IMR-90 (cell line): ENCODE measurements at regions not wholly inside any gene's neighbourhood (a gene's known extent, or its start where the extent isn't known, plus 50 kb on each side); places are given as distances from the start of the nearest gene placed in this dataset.

Experiments
- ATAC-seq: fragments of 200-7000 bp; cut with Tn5 transposase; 2 replicates; pipeline ENCODE4 v1.9.1; 2020; ENCODE audit warnings: low read depth, mild to moderate bottlenecking, moderate library complexity
- BruUV-seq: library from RNA; stranded (reverse); fragments of 400-500 nt; replicated peaks from 2 replicates; lab custom pipeline; 2021; lab: Mats Ljungman, UMichigan
- CTCF ChIA-PET: fragments of 300-600 bp; formaldehyde crosslinking; extraction: SDS; loops from one replicate; lab custom pipeline; 2021; ENCODE audit warnings: antibody characterized with exemption; lab: Yijun Ruan, JAX
- POLR2A ChIA-PET: fragments of 300-600 bp; sonication (Branson Sonifier 250); formaldehyde crosslinking; loops from one replicate; lab custom pipeline; 2022; ENCODE audit warnings: antibody characterized with exemption; ENCODE audit not compliant: unreplicated experiment; lab: Charles Lee
- DNase-seq: peaks from one replicate; pipeline ENCODE4 v3.0.0; 2013
- H2AFZ ChIP-seq: replicated peaks from 2 replicates; pipeline ENCODE3; 2013; ENCODE audit warnings: low read length, mild to moderate bottlenecking; ENCODE audit not compliant: poor library complexity
- H2AK5ac ChIP-seq: 2 replicates; pipeline ENCODE4 v1.6.1; 2013; ENCODE audit warnings: low read depth, low read length, inconsistent platforms
- H2AK9ac ChIP-seq: replicated peaks from 2 replicates; pipeline ENCODE3; 2013; ENCODE audit warnings: mild to moderate bottlenecking, low read depth, low read length, moderate library complexity; ENCODE audit not compliant: poor library complexity
- H2BK120ac ChIP-seq: 2 replicates; pipeline ENCODE4 v1.6.1; 2013; ENCODE audit warnings: low read depth, low read length, inconsistent platforms
- H2BK15ac ChIP-seq: 3 replicates; pipeline ENCODE4 v1.6.1; 2013; ENCODE audit warnings: low read depth, low read length, inconsistent platforms
- H2BK20ac ChIP-seq: 2 replicates; pipeline ENCODE4 v1.6.1; 2013; ENCODE audit warnings: low read depth, mild to moderate bottlenecking, inconsistent platforms, low read length, moderate library complexity
- H2BK5ac ChIP-seq: 2 replicates; pipeline ENCODE4 v1.6.1; 2013; ENCODE audit warnings: mild to moderate bottlenecking, low read depth, low read length, inconsistent platforms; ENCODE audit not compliant: poor library complexity, severe bottlenecking
- H3K14ac ChIP-seq: replicated peaks from 2 replicates; pipeline ENCODE4 v1.6.1; 2013; ENCODE audit warnings: low read depth, low read length, inconsistent platforms
- H3K18ac ChIP-seq: 2 replicates; pipeline ENCODE4 v1.6.1; 2013; ENCODE audit warnings: low read depth, low read length, control low read depth
- H3K23ac ChIP-seq: 2 replicates; pipeline ENCODE4 v1.6.1; 2013; ENCODE audit warnings: low read depth, low read length, inconsistent platforms
- H3K27ac ChIP-seq: 2 replicates; pipeline ENCODE4 v1.5.1; 2013; ENCODE audit warnings: mild to moderate bottlenecking, control low read depth, low read length; ENCODE audit not compliant: insufficient read depth
- H3K27me3 ChIP-seq: 2 replicates; pipeline ENCODE4 v1.6.1; 2013; ENCODE audit warnings: low read length; ENCODE audit not compliant: control insufficient read depth, insufficient read depth
- H3K36me3 ChIP-seq: 2 replicates; pipeline ENCODE4 v1.6.1; 2013; ENCODE audit warnings: low read length, mixed read lengths; ENCODE audit not compliant: control insufficient read depth, insufficient read depth
- H3K4ac ChIP-seq: 2 replicates; pipeline ENCODE4 v1.6.1; 2013; ENCODE audit warnings: low read depth, low read length, inconsistent platforms
- H3K4me1 ChIP-seq: 2 replicates; pipeline ENCODE4 v1.6.1; 2013; ENCODE audit warnings: low read length, mixed read lengths; ENCODE audit not compliant: control insufficient read depth, insufficient read depth
- H3K4me2 ChIP-seq: 2 replicates; pipeline ENCODE4 v1.6.1; 2013; ENCODE audit warnings: low read depth, mild to moderate bottlenecking, control low read depth, low read length, moderate library complexity
- H3K4me3 ChIP-seq: 2 replicates; pipeline ENCODE4 v1.5.1; 2013; ENCODE audit warnings: low read depth, mild to moderate bottlenecking, control low read depth, low read length, moderate library complexity; ENCODE audit not compliant: insufficient read depth
- H3K56ac ChIP-seq: 2 replicates; pipeline ENCODE4 v1.6.1; 2013; ENCODE audit warnings: low read length, inconsistent platforms; ENCODE audit not compliant: insufficient read depth; ENCODE audit errors: extremely low read depth
- H3K79me1 ChIP-seq, 2 experiments: 2 replicates each; pipeline ENCODE4 v1.6.1; 2013; ENCODE audit warnings: low read length in 2 of 2, inconsistent platforms in 1 of 2, low read depth in 1 of 2
- H3K9ac ChIP-seq: 2 replicates; pipeline ENCODE4 v1.6.1; 2013; ENCODE audit warnings: low read depth, low read length, control low read depth
- H3K9me1 ChIP-seq: 2 replicates; pipeline ENCODE4 v1.6.1; 2013; ENCODE audit warnings: low read length, inconsistent platforms; ENCODE audit not compliant: insufficient read depth
- H3K9me3 ChIP-seq: 2 replicates; pipeline ENCODE4 v1.6.1; 2013; ENCODE audit warnings: low read length; ENCODE audit not compliant: control insufficient read depth, insufficient read depth
- H4K20me1 ChIP-seq: 2 replicates; pipeline ENCODE4 v1.6.1; 2013; ENCODE audit warnings: low read length, inconsistent platforms; ENCODE audit not compliant: insufficient read depth
- H4K5ac ChIP-seq: 2 replicates; pipeline ENCODE4 v1.6.1; 2013; ENCODE audit warnings: mild to moderate bottlenecking, low read depth, low read length, control low read depth
- H4K8ac ChIP-seq, 2 experiments: 2 replicates each; pipeline ENCODE4 v1.6.1; 2013; ENCODE audit warnings: low read depth in 2 of 2, low read length in 2 of 2, control low read depth in 1 of 2, inconsistent platforms in 1 of 2
- H4K91ac ChIP-seq: 2 replicates; pipeline ENCODE4 v1.6.1; 2013; ENCODE audit warnings: low read depth, low read length, inconsistent platforms; ENCODE audit not compliant: insufficient read depth
- CHD1 ChIP-seq: IDR thresholded peaks from 2 replicates; pipeline ENCODE4 v1.6.1; 2012; ENCODE audit warnings: low read depth, low read length, improper control_type of control experiment
- CTCF ChIP-seq: conservative IDR thresholded peaks from 2 replicates; pipeline ENCODE4 v1.5.1; 2012; ENCODE audit warnings: mild to moderate bottlenecking, low read depth, low read length, improper control_type of control experiment
- ELK1 ChIP-seq: fragments of 150-350 bp; IDR thresholded peaks from 2 replicates; pipeline ENCODE4 v1.6.1; 2016; ENCODE audit warnings: low read depth, mild to moderate bottlenecking, low read length, moderate library complexity, borderline replicate concordance
- FOS ChIP-seq: fragments of 150-350 bp; IDR thresholded peaks from 2 replicates; pipeline ENCODE4 v1.6.1; 2016; ENCODE audit warnings: low read depth, low read length
- MAFK ChIP-seq: IDR thresholded peaks from 2 replicates; pipeline ENCODE4 v1.6.1; 2012; ENCODE audit warnings: low read depth, low read length, improper control_type of control experiment
- MAZ ChIP-seq: IDR thresholded peaks from 2 replicates; pipeline ENCODE4 v1.6.1; 2012; ENCODE audit warnings: low read depth, mild to moderate bottlenecking, low read length, improper control_type of control experiment, moderate library complexity, borderline replicate concordance
- POLR2A ChIP-seq: IDR thresholded peaks from 2 replicates; pipeline ENCODE4 v1.6.1; 2012; ENCODE audit warnings: mild to moderate bottlenecking, low read depth, low read length
- RFX5 ChIP-seq: IDR thresholded peaks from 2 replicates; pipeline ENCODE4 v1.8.0; 2012; ENCODE audit warnings: low read depth, mild to moderate bottlenecking, low read length, moderate library complexity
- USF2 ChIP-seq: fragments of 150-350 bp; IDR thresholded peaks from 2 replicates; pipeline ENCODE4 v1.6.1; 2017; ENCODE audit warnings: mild to moderate bottlenecking, antibody characterized with exemption, low read length, low read depth
- WGBS, 2 experiments: methylation state at CpG; one replicate each; pipeline versions ENCODE4 v1.1.5 to v1.1.7; 2013; ENCODE audit warnings: missing lambda C conversion rate in 2 of 2; ENCODE audit not compliant: insufficient read length in 1 of 2; ENCODE audit errors: extremely low coverage in 2 of 2; 5-methylcytosine and 5-hydroxymethylcytosine counted together
- dilution Hi-C: fragments of 300-500 bp; cut with HindIII; formaldehyde crosslinking; loops from one replicate; pipeline ENCODE4 v1.14.3; 2018; ENCODE audit warnings: low sequenced_read_pairs; ENCODE audit not compliant: unreplicated experiment
- in situ Hi-C: fragments of 300-500 bp; cut with MboI; formaldehyde crosslinking; loops from 3 replicates; pipeline ENCODE4 v1.14.3; 2019; ENCODE audit warnings: low sequenced_read_pairs, inconsistent platforms, mixed read lengths
- intact Hi-C: fragments of 100-400 bp; cut with micrococcal nuclease; formaldehyde crosslinking; loops from 2 replicates; pipeline ENCODE4 v1.10.0; 2022

GRCh38 chr4:135244056-135244455, 1042.5 kb upstream of the PABPC4L start:
- Histone ChIP-seq H3K4me2 (no peak overlapping the region), H2AFZ (no peak overlapping the region), H4K8ac (0 out of 4 replicates have a peak overlapping the region, but pooled peaks of 1 of the 2 experiments have one; percentile 32), H3K79me1 (no peaks in the 10 kb centered on the region), H2BK5ac (no peak overlapping the region), H3K9me3 (no peaks in the 10 kb centered on the region), H4K20me1 (no peaks in the 10 kb centered on the region), H2BK20ac (0 out of 2 replicates have a peak overlapping the region, but pooled peaks have one; percentile 56), H3K9ac (no peak overlapping the region), H4K5ac (no peak overlapping the region), H3K36me3 (no peaks in the 10 kb centered on the region), H3K9me1 (no peaks in the 10 kb centered on the region), H2BK15ac (no peak overlapping the region), H3K23ac (no peak overlapping the region), H3K14ac (no peak overlapping the region), H4K91ac (no peak overlapping the region), H2AK5ac (no peak overlapping the region), H2AK9ac (no peak overlapping the region), H3K27ac (no peak overlapping the region), H3K4me3 (no peak overlapping the region), H3K4ac (peak overlapping the region; percentile 25; the same call in 1 of the 2 replicates), H3K27me3 (no peaks in the 10 kb centered on the region), H3K4me1 (peaks cover 3% of the 10 kb centered on the region), H2BK120ac (peak overlapping the region; percentile 47; the same call in 1 of the 2 replicates), H3K56ac (no peak overlapping the region), H3K18ac (no peak overlapping the region)
- peak; percentile 70 for DNase-seq
- CTCF ChIA-PET, result interaction anchor here (0.6 kb wide), 1 partner anchor 343 kb away, joined by 9 read pairs; no protein-coding TSS in a partner anchor
- no CpG with 5 or more reads among the region's 1 CpG for WGBS, 2 experiments
- POLR2A ChIA-PET, result no interaction called here
- TF ChIP-seq POLR2A, result no peak
- TF ChIP-seq CTCF, result no peak
- TF ChIP-seq RFX5, result no peak
- no peak for TF ChIP-seq ELK1
- no peak for TF ChIP-seq FOS
- TF ChIP-seq MAZ, result no peak
- no peak for TF ChIP-seq MAFK
- no peak for TF ChIP-seq USF2
- no peak for TF ChIP-seq CHD1
- intact Hi-C loops (no loop called here), in situ Hi-C loops (no loop called here), dilution Hi-C loops (no loop called here)
- no TSS peak for BruUV-seq
- ATAC-seq, result peak; percentile 71
